Transverse colon (tissue), 4 donors: ENCODE measurements at regions not wholly inside any gene's neighbourhood (a gene's known extent, or its start where the extent isn't known, plus 50 kb on each side); places are given as distances from the start of the nearest gene placed in this dataset.

Source experiments
- CTCF ChIP-seq, 5 experiments: fragments of 200-600 bp in 3 of 5; fragments of 450-650 bp in 2 of 5; sonication (generic) in 3 of 5; IDR thresholded peaks; 1 replicate in 2 of 5; 2 replicates in 3 of 5; pipeline ENCODE4 v1.5.1; 2016 to 2017; ENCODE audit warnings: antibody characterized with exemption in 5 of 5, inconsistent platforms in 3 of 5, mild to moderate bottlenecking in 2 of 5, moderate library complexity in 1 of 5
- POLR2AphosphoS5 ChIP-seq, 3 donors: sonication (generic); formaldehyde crosslinking; IDR thresholded peaks; one replicate each; pipeline ENCODE4 v1.6.1; 2016; ENCODE audit warnings: antibody characterized with exemption in 3 of 3

- TF ChIP-seq CTCF (IDR thresholded peaks at IDR 0.05) (no peak), POLR2AphosphoS5 (IDR thresholded peaks at IDR 0.05) (no peak)
Observed at GRCh38 chr22:33192156-33192555, 134.0 kb upstream of the SYN3 start.
